IPS-18c (cell line): ENCODE measurements at regions not wholly inside any gene's neighbourhood (a gene's known extent, or its start where the extent isn't known, plus 50 kb on each side); places are given as distances from the start of the nearest gene placed in this dataset.

Source experiments
- H3K4me3 ChIP-seq: 2 replicates; pipeline ENCODE4 v1.7.0; 2013; ENCODE audit warnings: low read depth, mild to moderate bottlenecking, low read length, moderate library complexity; ENCODE audit not compliant: insufficient read depth
- H3K9me3 ChIP-seq: one replicate; pipeline ENCODE4 v1.6.1; 2013; ENCODE audit warnings: mild to moderate bottlenecking, low read length, moderate library complexity; ENCODE audit not compliant: control insufficient read depth, insufficient read depth

DNA sequence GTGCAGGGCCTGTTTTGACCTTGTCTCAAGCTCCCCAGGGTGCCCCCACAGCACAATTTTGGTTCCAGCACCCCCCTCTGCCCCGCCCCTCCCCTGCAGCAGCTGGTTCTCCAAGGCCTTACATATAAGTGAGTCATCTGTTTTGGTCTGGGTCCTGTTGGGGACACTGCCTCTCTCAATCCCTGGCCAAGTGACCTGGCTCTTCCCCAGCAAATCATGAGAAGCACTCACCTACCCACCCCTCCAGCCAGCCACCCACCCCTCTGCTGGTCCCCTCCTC, 90.5 kb downstream of the INHBB start:
- no peak overlapping the region for H3K4me3 ChIP-seq
- no peaks in the 10 kb centered on the region for H3K9me3 ChIP-seq

DNA sequence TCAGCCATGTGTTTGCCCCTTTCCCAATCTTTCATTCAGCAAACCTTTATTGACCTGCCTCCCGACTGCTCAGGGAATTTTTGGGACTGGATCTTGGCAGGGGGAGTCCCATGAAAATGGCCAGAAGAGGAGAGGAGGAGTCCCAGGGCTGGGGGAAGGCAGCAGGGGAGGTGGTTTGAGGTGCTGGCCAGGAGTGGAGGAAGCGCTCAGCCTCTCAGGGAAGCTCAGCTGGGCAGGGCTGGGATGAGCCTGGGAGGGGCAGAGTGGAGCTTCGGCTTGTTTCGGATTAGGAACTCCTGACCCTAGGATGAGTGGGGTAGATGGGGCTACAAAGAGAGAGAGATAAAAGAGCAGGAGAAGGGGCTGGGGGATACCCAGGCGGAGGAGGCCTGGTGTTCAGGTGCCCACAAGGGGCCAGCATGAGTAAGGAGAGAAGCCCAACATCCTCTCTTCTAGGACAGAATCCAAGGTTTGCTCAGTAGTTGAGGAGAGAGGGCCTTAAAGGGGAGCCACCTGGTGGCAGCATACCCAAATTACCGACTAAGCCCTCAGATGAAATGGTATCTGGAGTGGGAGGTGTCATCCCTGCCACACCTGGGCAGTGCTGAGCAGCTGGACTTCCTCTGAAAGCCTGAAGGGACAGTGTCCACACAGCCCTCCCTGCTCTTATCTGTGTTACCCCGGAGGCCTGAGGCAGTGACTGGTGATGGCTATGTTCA, 91.1 kb downstream of the INHBB start:
- Histone ChIP-seq H3K4me3 (no peak overlapping the region), H3K9me3 (no peaks in the 10 kb centered on the region)

DNA sequence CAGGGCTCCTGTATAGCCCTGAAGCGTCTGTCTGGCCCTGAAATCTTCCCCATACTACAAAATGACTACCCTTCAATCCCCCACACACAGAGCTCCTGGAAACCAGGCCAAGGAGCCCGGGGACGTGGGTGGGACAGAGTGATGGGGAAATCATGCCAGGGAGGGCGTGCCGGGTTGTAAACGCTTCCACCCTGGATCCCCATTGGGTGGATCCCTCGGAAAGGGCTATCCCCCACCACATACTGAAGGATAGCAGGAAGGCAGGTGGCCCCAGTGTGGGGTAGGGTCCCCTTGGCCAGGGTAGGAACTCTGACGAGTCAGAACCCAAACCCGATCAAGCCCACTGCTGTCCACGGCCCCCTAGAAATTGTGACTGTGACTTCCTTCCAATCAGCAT, 91.7 kb downstream of the INHBB start:
- no peaks in the 10 kb centered on the region for H3K9me3 ChIP-seq
- no peak overlapping the region for H3K4me3 ChIP-seq

DNA sequence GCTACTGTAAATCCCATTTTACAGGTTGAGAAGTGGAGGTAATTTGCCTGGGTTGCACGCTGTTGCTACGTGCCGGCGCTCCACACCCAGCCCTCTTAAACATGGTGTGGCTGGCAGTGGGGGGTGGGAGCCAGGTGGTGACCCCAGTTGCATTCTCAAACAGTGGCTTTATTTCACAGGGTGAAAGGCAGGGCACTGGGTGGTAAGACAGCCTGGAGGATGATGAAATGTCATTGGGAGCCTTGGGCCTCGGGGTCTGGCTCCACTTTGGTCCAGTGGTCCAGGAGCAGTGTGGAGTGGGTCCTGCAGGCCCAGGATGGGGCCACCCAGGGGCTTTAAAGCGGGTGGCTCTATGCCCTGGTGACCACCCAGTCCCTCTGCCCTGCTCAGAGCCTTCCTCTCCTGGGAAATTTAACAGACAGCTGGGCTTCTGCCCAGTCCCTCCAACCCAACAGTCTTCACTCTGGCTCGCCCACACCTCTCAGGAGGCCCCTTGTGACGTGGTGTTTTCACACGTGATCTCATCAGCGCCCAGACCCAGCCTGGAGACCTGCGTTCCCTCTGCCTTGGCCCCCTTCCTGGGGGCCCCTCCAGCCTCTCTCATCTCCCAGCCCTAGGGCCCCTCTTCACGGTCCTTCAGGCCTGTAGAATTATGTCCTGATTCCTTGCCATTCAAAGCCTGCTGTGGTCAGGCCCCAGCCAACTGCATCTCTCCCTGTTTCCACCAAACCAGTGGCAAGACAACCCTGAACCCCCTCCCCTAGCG, 92.5 kb downstream of the INHBB start:
- H3K9me3 ChIP-seq = no peaks in the 10 kb centered on the region
- H3K4me3 ChIP-seq = no peak overlapping the region

DNA sequence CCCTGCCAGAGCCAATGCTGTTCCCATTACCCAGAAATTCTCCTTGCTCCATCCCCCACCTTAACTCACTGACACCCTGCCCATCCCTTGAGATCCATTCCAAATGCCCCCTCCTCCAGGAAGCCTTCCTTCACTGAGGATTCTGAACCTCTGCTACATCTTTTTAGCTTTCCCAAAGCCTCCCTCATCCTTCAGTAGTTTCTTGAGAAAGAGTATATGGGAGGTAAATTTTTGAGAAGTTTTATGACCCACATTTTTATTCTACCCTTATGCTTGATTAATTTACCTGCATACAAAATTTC, 93.1 kb downstream of the INHBB start:
- Histone ChIP-seq H3K9me3 (no peaks in the 10 kb centered on the region), H3K4me3 (no peak overlapping the region)

DNA sequence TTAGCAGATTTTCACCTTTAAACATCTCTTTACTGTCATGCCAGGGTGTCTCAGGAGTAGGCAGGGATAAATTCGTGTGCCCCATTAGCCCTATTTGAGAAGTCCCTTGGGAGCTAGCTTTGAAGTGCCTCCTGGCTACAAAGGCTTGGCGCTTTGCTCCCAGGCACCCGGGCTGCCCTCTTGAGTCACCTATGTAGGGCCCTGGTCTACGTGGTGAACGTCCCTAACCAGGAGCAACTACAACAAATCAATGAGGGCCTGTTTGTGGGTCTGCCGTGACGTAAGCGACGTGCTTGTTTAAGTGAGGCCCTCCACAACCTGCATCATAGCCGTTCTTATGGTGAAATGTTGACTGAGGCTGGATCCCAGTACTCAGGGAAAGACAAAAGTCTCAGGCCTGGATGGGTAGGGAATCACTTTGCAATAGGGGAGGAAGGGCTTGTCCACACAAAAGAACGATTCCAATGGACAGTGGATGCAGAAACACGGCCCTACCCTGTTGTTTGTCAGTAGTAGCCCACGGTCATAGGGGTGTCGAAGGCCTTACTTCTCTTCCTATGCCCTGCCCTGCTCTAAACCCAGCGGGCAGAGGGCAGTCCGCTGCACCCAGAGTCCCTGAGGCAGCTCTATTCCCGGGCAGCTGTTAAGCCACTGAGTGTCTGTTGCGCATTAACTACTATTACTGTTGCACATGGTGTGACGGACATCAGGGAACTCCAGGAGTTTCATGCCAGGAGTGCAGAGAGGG, 93.9 kb downstream of the INHBB start:
- H3K4me3 ChIP-seq = no peak overlapping the region
- H3K9me3 ChIP-seq = no peaks in the 10 kb centered on the region

DNA sequence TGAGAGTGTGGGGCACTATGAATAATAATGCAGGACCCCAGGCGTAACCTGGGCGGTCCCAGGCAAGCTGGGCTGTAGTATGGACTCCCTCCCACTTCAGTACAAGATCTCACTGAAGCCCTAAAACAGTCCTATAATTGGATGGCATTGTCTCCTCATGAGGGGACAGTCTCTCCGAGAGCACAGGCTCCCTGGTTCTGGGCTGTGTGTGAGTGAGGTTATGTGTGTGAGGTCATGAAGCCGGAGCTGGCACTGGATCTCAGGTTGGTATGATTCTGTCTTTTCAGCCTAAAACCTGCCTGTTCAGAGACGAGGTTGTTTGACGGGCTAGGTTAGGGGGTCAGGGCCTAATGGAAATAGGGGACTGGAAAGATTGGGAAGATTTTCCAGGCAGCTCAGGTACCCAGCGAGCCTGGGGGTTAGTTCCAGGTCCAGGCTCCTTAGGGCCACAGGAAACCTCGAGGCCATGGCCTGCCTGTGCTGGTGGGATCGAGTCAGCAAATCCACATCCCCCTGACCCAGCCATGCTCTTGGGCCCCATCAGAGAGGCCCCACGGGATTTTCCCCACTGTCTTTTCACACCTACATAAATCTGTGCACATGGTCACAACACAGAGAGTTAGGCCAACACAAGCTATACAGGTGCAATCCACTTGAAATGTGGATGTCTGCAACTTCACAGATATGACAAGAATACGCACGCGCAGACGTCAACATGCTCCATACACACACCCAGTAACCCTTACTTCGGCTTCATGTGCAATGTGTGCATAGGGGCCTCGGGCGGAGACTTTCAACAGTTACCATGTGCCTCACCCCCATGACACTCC, 94.8 kb downstream of the INHBB start:
- no peaks in the 10 kb centered on the region for H3K9me3 ChIP-seq
- H3K4me3 ChIP-seq = no peak overlapping the region

DNA sequence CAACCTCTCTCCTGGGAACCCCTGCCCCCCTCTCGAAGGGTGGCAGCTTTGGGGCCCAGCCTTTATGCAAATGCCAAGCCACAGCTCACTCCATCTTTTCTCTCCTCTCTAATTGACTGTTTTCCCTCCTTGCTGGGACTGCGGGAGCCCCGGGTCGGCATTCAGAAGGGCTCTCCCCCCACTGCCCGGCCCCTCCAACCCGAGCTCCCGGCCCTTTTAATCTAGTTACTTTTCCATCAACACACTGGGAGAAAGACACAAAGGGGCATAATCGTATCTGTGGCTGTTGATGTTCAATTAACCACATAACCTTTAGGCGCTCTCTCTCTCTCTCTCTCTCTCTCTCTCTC, 95.4 kb downstream of the INHBB start:
- H3K9me3 ChIP-seq = no peaks in the 10 kb centered on the region
- no peak overlapping the region for H3K4me3 ChIP-seq

DNA sequence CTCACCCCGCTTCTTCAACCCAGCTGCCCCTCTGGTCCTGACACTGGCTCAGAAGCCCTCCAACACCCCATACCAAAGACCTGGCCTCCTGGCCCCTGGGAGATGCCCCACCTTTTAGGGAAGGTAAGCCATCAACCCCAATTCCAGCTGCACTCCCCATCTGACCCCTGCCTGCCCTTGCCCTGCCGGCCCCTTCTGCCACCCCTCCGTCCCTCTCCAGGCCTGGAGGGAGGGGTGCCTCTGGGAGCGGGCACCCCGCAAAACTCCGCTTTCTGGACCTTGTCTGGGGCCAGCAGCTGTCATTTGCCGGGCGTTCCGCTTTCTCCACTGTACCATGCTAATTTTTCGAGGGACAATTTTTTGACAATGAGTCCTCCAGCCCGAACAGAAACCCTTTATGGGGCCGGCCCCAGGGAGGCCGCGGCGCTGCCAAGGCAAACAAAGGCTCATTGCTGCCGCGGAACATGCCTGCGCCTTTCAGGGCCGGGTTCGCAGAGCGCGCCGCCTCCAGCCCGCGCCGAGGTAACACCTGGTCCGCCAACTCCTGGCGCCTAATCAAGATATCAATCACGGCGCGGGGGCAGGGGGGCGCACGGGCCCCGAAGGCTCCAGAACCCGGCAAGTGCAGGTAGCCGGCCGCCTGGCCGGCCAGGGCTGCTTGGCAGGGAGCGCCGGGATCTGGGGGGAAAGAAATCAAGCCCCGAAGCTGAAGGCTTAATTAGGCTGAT, 96.0 kb downstream of the INHBB start:
- H3K9me3 ChIP-seq = no peaks in the 10 kb centered on the region
- peak overlapping the region; percentile 62 for H3K4me3 ChIP-seq

DNA sequence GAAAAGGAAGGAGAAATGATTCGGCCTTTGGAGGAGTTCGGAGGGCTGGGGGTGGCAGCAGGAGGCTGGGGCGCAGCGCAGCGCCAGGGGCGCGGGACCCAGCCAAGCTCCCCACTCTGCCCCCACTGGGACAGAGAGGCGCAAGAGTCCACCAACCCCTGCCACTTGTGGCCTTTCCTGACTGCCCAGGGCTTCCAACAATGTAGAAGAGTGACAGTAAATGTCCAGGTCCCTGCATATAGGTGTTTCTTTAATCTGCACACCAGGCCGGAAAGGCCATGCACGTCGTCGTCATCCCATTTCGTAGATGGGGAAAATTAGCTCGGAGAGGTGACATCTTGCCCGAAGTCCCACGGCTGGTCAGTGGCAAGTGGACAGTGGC, 96.6 kb downstream of the INHBB start:
- Histone ChIP-seq H3K4me3 (peak overlapping the region; percentile 62), H3K9me3 (no peaks in the 10 kb centered on the region)

DNA sequence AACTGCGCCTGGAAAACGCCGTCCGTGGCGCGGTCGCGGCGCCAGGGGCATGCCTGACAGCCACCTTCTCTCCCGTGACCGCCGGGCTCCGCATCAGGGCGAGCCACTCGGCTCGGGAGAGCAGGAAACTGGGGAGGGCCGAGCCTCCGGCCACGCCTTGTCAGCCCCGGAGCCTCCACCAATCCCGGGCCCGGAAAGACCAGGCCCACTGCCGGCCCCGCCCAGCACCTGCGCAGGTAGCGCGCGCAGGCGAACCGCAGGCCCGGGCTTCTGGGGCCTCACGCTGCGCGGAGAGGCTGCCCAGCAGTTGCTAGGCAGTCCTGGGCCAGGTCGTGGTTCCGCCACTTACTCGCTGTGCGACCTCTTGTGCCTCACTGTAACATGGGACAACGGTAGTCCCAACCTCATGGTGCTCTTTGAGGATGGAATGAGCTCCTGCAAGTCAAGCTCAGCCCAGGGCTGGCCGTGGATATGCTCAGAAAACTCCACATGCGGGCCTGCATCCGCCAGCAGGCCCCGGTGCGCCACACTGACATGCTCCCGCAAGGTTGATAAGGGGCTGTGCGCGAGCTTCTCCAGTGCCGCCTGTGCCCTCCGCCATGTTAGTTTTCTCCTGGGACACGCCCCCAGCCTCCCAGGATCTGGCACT, 97.1 kb downstream of the INHBB start:
- Histone ChIP-seq H3K9me3 (no peaks in the 10 kb centered on the region), H3K4me3 (peak overlapping the region; percentile 62)

DNA sequence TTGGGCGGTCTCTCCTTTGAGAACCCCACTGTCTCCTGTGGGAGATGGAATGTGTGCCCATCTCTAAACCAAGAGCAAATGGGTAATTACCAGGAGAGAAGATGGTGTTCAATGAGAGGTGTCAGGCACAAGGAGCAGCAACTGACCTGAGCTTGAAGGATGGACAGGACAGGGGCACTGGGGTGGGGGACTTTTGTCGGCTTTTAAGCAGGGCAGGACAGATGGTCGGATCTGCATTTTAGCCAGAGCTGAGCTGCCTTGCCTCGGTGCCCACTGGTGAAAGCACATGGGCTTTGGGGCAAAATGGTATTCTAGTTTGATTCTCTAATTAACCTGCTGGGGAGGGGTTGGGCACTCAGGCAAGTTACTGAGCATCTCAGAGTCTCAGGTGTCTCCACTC, 98.0 kb downstream of the INHBB start:
- Histone ChIP-seq H3K9me3 (no peaks in the 10 kb centered on the region), H3K4me3 (no peak overlapping the region)

DNA sequence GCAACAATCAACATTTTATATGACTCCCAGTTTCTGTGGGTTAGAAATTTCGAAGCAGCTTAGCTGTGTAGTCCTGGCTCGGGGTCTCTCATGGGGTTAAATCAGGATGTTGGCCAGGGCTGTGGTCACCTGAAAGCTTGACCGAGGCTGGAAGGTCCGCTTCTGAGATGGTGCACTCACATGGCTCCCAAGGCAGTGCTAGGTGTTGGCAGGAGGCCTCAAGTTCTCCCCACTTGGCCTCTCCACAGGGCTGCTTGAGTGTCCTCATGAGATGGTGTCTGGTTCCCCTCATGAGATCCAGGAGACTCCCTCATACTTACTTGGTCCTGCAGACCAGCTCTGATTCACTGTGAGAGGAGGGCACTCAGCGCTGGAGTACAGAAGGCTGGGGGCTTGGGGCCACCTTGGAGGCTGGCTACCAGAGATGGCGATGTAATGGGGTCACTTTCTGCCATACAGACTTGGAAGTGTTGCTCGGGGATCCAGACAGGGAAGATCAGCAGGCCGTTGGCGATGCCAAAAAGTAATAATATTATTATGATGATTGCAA, 98.8 kb downstream of the INHBB start:
- Histone ChIP-seq H3K4me3 (no peak overlapping the region), H3K9me3 (no peaks in the 10 kb centered on the region)

DNA sequence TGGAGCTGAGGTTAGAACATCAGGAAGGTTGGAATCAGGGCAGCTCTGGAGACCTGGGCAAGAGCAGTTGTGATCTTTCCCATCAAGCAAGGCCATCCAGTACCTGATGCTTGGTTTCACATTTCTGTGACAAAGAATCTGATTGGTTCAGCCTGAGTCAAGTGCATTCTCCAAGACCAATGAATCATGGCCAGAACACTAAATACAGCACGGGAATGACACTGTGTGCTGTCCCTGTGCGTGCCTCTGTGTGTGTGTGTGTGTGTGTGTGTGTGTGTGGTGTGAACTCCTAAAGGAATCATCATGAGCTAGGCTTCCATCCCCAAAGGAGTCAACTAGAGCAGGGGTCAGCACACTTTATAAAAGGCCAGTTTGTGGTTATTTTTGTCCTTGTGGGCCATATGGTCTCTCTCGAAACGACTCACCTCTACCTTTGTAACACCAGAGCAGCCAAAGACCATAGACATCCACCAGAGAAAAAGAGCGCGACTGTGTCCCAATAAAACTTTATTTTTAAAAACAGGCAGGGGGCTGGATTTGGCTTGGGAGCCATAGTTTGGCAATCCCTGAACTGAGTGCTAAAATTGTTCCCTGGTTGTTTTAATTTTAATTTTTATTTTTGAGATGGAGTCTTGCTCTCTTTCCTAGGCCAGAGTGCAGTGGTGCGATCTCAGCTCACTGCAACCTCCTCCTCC, 99.7 kb downstream of the INHBB start:
- Histone ChIP-seq H3K9me3 (no peaks in the 10 kb centered on the region), H3K4me3 (no peak overlapping the region)

DNA sequence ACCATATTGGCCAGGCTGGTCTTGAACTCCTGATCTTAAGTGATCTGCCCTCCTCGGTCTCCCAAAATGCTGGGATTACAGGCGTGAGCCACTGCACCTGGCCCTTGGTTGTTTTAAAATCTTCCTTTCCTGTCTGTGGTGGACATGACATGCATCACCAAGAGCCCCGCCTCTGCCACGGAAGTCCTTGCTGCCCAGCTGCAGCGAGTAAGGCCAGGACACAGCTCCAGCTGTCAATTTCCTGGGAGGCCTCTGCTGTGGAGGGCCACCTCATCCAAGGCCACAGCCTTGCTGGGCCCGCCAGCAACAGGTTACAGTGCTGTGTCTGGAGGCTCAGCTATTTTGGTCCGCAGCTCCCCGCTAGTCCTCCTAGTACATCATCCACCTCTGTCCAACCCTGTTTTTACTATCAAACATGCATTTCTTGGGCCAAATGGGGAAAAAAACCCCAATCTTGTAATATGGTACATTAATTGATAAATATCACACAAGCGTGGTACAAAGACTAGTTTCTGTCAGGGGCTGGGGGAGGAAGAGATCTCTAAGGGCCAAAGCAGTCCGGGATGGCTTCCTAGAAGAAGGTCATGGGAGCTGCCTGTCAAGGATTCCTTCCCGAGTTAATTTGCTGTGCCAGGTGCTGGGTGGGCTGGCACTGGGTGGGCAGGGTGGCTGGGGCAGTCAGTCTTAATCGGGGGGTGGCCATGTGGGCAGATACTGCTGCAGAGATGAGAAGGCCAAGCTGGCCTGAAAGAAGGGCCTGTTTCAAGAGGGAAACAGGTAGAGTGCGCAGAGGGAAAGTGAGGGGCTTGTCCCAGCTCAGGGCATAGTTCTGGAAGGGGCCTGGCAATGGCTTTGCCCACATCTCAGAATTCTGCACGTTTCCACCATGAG, 100.5 kb downstream of the INHBB start:
- no peak overlapping the region for H3K4me3 ChIP-seq
- no peaks in the 10 kb centered on the region for H3K9me3 ChIP-seq
